CD4-positive, alpha-beta T cell treated with Interleukin-17A for 4 hours (primary cell): ENCODE measurements at regions not wholly inside any gene's neighbourhood (a gene's known extent, or its start where the extent isn't known, plus 50 kb on each side); places are given as distances from the start of the nearest gene placed in this dataset.

ENCODE experiments used
- DNase-seq: peaks from one replicate; pipeline ENCODE4 v3.0.0-alpha.2; 2020; ENCODE audit warnings: mixed read lengths

- DNase-seq: no peak
These were observed 678.3 kb downstream of the CBLN2 start for GRCh38 chr18:71865888-71866287.

GRCh38 chr18:71850602-71851001 is 693.5 kb downstream of the CBLN2 start:
- DNase-seq: no peak

GRCh38 chr18:71849407-71849806 is 694.7 kb downstream of the CBLN2 start:
- no peak for DNase-seq

- DNase-seq: no peak
These were observed 697.4 kb downstream of the CBLN2 start for GRCh38 chr18:71846716-71847115.

GRCh38 chr18:71844814-71845213 is 699.3 kb downstream of the CBLN2 start:
- no peak for DNase-seq

- DNase-seq: no peak
These were observed 701.5 kb downstream of the CBLN2 start for GRCh38 chr18:71842666-71843065.

GRCh38 chr18:71837547-71837946 is 706.6 kb downstream of the CBLN2 start:
- DNase-seq: no peak

GRCh38 chr18:71832946-71833617 is 711.1 kb downstream of the CBLN2 start:
- DNase-seq: no peak

GRCh38 chr18:71831039-71831438 is 713.1 kb downstream of the CBLN2 start:
- DNase-seq: no peak

- DNase-seq: no peak
These were observed 716.8 kb downstream of the CBLN2 start for GRCh38 chr18:71827301-71827700.

GRCh38 chr18:71815305-71815704 is 728.8 kb downstream of the CBLN2 start:
- DNase-seq: no peak

GRCh38 chr18:71809711-71810110 is 734.4 kb downstream of the CBLN2 start:
- no peak for DNase-seq

- DNase-seq: no peak
These were observed 735.5 kb downstream of the CBLN2 start for GRCh38 chr18:71808616-71809015.

- DNase-seq: no peak
These were observed 736.6 kb downstream of the CBLN2 start for GRCh38 chr18:71807586-71807985.

- DNase-seq: no peak
These were observed 745.0 kb downstream of the CBLN2 start for GRCh38 chr18:71798986-71799673.

GRCh38 chr18:71797554-71797953 is 746.6 kb downstream of the CBLN2 start:
- DNase-seq: no peak

- no peak for DNase-seq
These were observed 759.4 kb downstream of the CBLN2 start for GRCh38 chr18:71784777-71785176.

GRCh38 chr18:71760541-71760940 is 783.6 kb downstream of the CBLN2 start:
- no peak for DNase-seq

- DNase-seq: no peak
These were observed 789.9 kb downstream of the CBLN2 start for GRCh38 chr18:71754246-71754645.

GRCh38 chr18:71743634-71744033 is 800.5 kb downstream of the CBLN2 start:
- DNase-seq: no peak

GRCh38 chr18:71729611-71730010 is 814.5 kb downstream of the CBLN2 start:
- DNase-seq: no peak

GRCh38 chr18:71727909-71728308 is 816.2 kb downstream of the CBLN2 start:
- no peak for DNase-seq

GRCh38 chr18:71725256-71725655 is 818.9 kb downstream of the CBLN2 start:
- DNase-seq: no peak

- DNase-seq: no peak
These were observed 836.1 kb downstream of the CBLN2 start for GRCh38 chr18:71707985-71708500.

GRCh38 chr18:71707400-71707799 is 836.7 kb downstream of the CBLN2 start:
- no peak for DNase-seq
